Esophagus squamous epithelium (tissue), 4 donors: ENCODE measurements at regions not wholly inside any gene's neighbourhood (a gene's known extent, or its start where the extent isn't known, plus 50 kb on each side); places are given as distances from the start of the nearest gene placed in this dataset.

ENCODE experiments used
- CTCF ChIP-seq, 6 experiments: fragments of 450-650 bp in 4 of 6; fragments of 200-600 bp in 2 of 6; sonication (generic) in 2 of 6; IDR thresholded peaks; one replicate each; pipeline ENCODE4 v1.5.1; 2016 to 2019; ENCODE audit warnings: antibody characterized with exemption in 6 of 6, mild to moderate bottlenecking in 4 of 6, moderate library complexity in 4 of 6
- POLR2A ChIP-seq, 4 donors: fragments of 450-650 bp; IDR thresholded peaks; one replicate each; pipeline ENCODE4 v1.6.1; 2017; ENCODE audit warnings: antibody characterized with exemption in 4 of 4, mild to moderate bottlenecking in 4 of 4, moderate library complexity in 3 of 4

GRCh38 chr1:195731385-195731784, 876.9 kb downstream of the KCNT2 start:
- no peak for TF ChIP-seq CTCF (IDR thresholded peaks at IDR 0.05)
- TF ChIP-seq POLR2A (IDR thresholded peaks at IDR 0.05): no peak
